Activated T-cell treated with anti-CD3 and anti-CD28 coated beads, Interleukin-2, amount 50 U/mL, for 24 hours (primary cell): ENCODE measurements at regions not wholly inside any gene's neighbourhood (a gene's known extent, or its start where the extent isn't known, plus 50 kb on each side); places are given as distances from the start of the nearest gene placed in this dataset.
"Not testable (repeated sequence)": the region's sequence is repeated elsewhere in the genome, so short reads cannot be mapped to it uniquely, and the experiment has no call there.

Experiments
- DNase-seq: peaks from one replicate; pipeline ENCODE4 v3.0.0-alpha.2; 2020
- H3K27ac Mint-ChIP-seq: 2 replicates; pipeline ENCODE4 v1.8.0; 2020; ENCODE audit warnings: mild to moderate bottlenecking, mixed read lengths
- H3K27me3 Mint-ChIP-seq: 2 replicates; pipeline ENCODE4 v1.8.0; 2020; ENCODE audit warnings: mixed read lengths
- H3K36me3 Mint-ChIP-seq: 2 replicates; pipeline ENCODE4 v1.8.0; 2020; ENCODE audit warnings: low read depth, mixed read lengths
- H3K4me1 Mint-ChIP-seq: 2 replicates; pipeline ENCODE4 v1.8.0; 2020; ENCODE audit warnings: low read depth, mixed read lengths
- H3K4me3 Mint-ChIP-seq: 2 replicates; pipeline ENCODE4 v1.8.0; 2020; ENCODE audit warnings: mild to moderate bottlenecking, moderate library complexity, mixed read lengths
- H3K9me3 Mint-ChIP-seq: 2 replicates; pipeline ENCODE4 v1.8.0; 2020; ENCODE audit warnings: mixed read lengths

- Mint-ChIP-seq H3K27me3 (no peaks in the 10 kb centered on the region), H3K27ac (no peak overlapping the region), H3K4me3 (no peak overlapping the region), H3K36me3 (no peaks in the 10 kb centered on the region), H3K9me3 (no peaks in the 10 kb centered on the region), H3K4me1 (peaks cover 25% of the 10 kb centered on the region)
- no peak for DNase-seq
Observed at GRCh38 chr13:40356011-40356410, 310.4 kb downstream of the FOXO1 start.

- H3K27ac Mint-ChIP-seq, DNase-seq, H3K9me3 Mint-ChIP-seq, H3K4me3 Mint-ChIP-seq, H3K27me3 Mint-ChIP-seq, H3K36me3 Mint-ChIP-seq: not testable (repeated sequence)
- peaks cover 25% of the 10 kb centered on the region for H3K4me1 Mint-ChIP-seq
Observed at GRCh38 chr13:40356458-40356857, 310.0 kb downstream of the FOXO1 start.

DNA sequence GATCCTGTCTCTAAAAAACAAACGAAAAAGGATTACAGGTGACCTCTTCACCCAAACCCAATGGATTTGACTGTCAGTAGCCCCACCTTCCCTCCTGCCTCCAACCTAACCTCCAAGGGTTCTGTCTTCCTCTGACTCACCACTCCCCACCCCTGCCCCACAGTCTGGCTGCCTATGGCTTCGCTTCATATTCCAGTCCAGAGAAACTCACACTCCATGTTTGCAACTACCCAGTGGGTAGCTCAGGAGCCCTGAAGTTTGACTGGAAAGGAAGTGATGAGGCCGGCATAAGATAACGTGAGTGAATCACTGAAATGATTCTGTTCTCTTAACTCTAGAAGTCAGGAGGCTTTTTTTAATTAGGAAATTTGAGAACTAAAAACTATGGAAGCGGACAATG lies 303.9 kb downstream of the FOXO1 start:
- H3K9me3 Mint-ChIP-seq, result no peaks in the 10 kb centered on the region
- no peak overlapping the region for H3K27ac Mint-ChIP-seq
- H3K4me3 Mint-ChIP-seq, result no peak overlapping the region
- no peak for DNase-seq
- peaks cover 31% of the 10 kb centered on the region for H3K4me1 Mint-ChIP-seq
- H3K27me3 Mint-ChIP-seq, result no peaks in the 10 kb centered on the region
- no peaks in the 10 kb centered on the region for H3K36me3 Mint-ChIP-seq

GRCh38 chr13:40363653-40364052 lies 302.8 kb downstream of the FOXO1 start:
- Mint-ChIP-seq H3K36me3 (no peaks in the 10 kb centered on the region), H3K27ac (peak overlapping the region; percentile 54), H3K4me3 (no peak overlapping the region)

GRCh38 chr13:40366119-40366518 lies 300.3 kb downstream of the FOXO1 start:
- no peaks in the 10 kb centered on the region for H3K27me3 Mint-ChIP-seq
- no peaks in the 10 kb centered on the region for H3K9me3 Mint-ChIP-seq
- H3K4me1 Mint-ChIP-seq, result peaks cover 49% of the 10 kb centered on the region
- no peak overlapping the region for H3K27ac Mint-ChIP-seq
- H3K36me3 Mint-ChIP-seq, result no peaks in the 10 kb centered on the region
- no peak for DNase-seq
- no peak overlapping the region for H3K4me3 Mint-ChIP-seq

More at GRCh38 chr13:40363653-40364052, 302.8 kb downstream of the FOXO1 start:
- Mint-ChIP-seq H3K27me3 (no peaks in the 10 kb centered on the region), H3K4me1 (peaks cover 32% of the 10 kb centered on the region), H3K9me3 (no peaks in the 10 kb centered on the region)
- DNase-seq, result no peak

- no peak for DNase-seq
- H3K27ac Mint-ChIP-seq, result no peak overlapping the region
- no peaks in the 10 kb centered on the region for H3K9me3 Mint-ChIP-seq
- H3K36me3 Mint-ChIP-seq, result no peaks in the 10 kb centered on the region
- no peaks in the 10 kb centered on the region for H3K27me3 Mint-ChIP-seq
- no peak overlapping the region for H3K4me3 Mint-ChIP-seq
- peaks cover 60% of the 10 kb centered on the region for H3K4me1 Mint-ChIP-seq
Observed at GRCh38 chr13:40368127-40368891, 298.1 kb downstream of the FOXO1 start.

- no peak overlapping the region for H3K4me3 Mint-ChIP-seq
- H3K9me3 Mint-ChIP-seq, result peaks cover 5% of the 10 kb centered on the region
- no peak for DNase-seq
- no peaks in the 10 kb centered on the region for H3K36me3 Mint-ChIP-seq
- peaks cover 58% of the 10 kb centered on the region for H3K4me1 Mint-ChIP-seq
- H3K27ac Mint-ChIP-seq, result no peak overlapping the region
- no peaks in the 10 kb centered on the region for H3K27me3 Mint-ChIP-seq
Observed at GRCh38 chr13:40370661-40371060, 295.8 kb downstream of the FOXO1 start.

GRCh38 chr13:40371531-40372125 lies 294.8 kb downstream of the FOXO1 start:
- Mint-ChIP-seq H3K4me1 (peaks cover 60% of the 10 kb centered on the region), H3K4me3 (no peak overlapping the region), H3K27me3 (no peaks in the 10 kb centered on the region), H3K9me3 (peaks cover 5% of the 10 kb centered on the region), H3K27ac (peak overlapping the region; percentile 36), H3K36me3 (no peaks in the 10 kb centered on the region)
- DNase-seq, result no peak

DNA sequence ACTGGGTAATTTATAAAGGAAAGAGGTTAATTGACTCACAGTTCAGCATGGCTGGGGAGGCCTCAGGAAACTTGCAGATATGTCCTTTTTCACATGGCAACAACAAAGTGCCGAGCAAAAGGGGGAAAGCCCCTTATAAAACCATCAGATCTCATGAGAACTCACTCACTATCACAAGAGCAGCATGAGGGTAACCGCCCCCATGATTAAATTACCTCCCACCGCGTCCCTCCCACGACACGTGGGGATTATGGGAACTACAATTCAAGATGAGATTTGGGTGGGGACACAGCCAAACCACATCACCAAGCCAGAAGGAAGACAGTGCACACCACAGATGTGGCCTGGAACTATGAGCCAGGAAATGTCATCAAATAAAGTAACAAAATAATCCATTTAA lies 292.8 kb downstream of the FOXO1 start:
- peak overlapping the region; percentile 80 for H3K27ac Mint-ChIP-seq
- peak overlapping the region; percentile 10 for H3K4me3 Mint-ChIP-seq

GRCh38 chr13:40375489-40376171 lies 290.8 kb downstream of the FOXO1 start:
- peaks cover 7% of the 10 kb centered on the region for H3K9me3 Mint-ChIP-seq
- peaks cover 71% of the 10 kb centered on the region for H3K4me1 Mint-ChIP-seq
- no peak overlapping the region for H3K4me3 Mint-ChIP-seq
- H3K27me3 Mint-ChIP-seq, result no peaks in the 10 kb centered on the region
- DNase-seq, result no peak
- no peak overlapping the region for H3K27ac Mint-ChIP-seq
- no peaks in the 10 kb centered on the region for H3K36me3 Mint-ChIP-seq

More for the DNA sequence above, 292.8 kb downstream of the FOXO1 start:
- not testable (repeated sequence) for H3K36me3 Mint-ChIP-seq, H3K27me3 Mint-ChIP-seq, H3K9me3 Mint-ChIP-seq
- peaks cover 75% of the 10 kb centered on the region for H3K4me1 Mint-ChIP-seq
- peak; percentile 67 for DNase-seq

DNA sequence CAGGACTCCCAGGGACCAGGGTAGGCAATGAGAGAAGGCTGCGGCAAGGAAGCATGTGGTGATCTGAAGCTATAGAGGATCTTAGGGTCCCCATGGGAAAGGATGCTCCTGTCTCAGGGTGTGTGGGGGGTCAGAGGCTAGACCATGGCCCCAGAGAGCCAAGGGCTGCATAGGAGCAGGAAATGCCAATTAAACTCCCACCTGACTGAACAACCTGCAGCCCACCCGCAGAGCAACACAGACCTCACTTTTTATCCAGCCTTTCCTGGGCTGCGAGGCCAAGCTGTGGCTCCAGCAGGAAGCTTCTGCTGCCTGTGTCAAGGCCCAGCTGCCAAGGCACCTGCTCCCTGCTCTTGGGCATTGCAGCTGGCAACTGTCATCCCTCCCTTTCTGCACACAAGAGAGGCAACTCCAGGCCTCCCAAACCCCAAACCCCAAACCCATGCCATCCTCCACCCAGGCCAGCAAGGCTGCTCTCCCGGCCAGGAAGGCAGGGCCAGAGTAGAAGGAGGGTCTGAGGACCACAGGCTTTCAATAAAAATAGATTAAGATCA lies 290.1 kb downstream of the FOXO1 start:
- peaks cover 64% of the 10 kb centered on the region for H3K4me1 Mint-ChIP-seq
- no peaks in the 10 kb centered on the region for H3K27me3 Mint-ChIP-seq
- DNase-seq, result no peak
- no peak overlapping the region for H3K4me3 Mint-ChIP-seq
- no peak overlapping the region for H3K27ac Mint-ChIP-seq
- peaks cover 7% of the 10 kb centered on the region for H3K9me3 Mint-ChIP-seq
- no peaks in the 10 kb centered on the region for H3K36me3 Mint-ChIP-seq

GRCh38 chr13:40376867-40377535 lies 289.4 kb downstream of the FOXO1 start:
- Mint-ChIP-seq H3K27me3 (no peaks in the 10 kb centered on the region), H3K27ac (no peak overlapping the region), H3K9me3 (peaks cover 7% of the 10 kb centered on the region), H3K4me1 (peaks cover 60% of the 10 kb centered on the region), H3K4me3 (no peak overlapping the region), H3K36me3 (no peaks in the 10 kb centered on the region)
- DNase-seq, result no peak

- Mint-ChIP-seq H3K9me3 (peaks cover 7% of the 10 kb centered on the region), H3K27me3 (no peaks in the 10 kb centered on the region), H3K27ac (no peak overlapping the region), H3K4me3 (no peak overlapping the region), H3K36me3 (no peaks in the 10 kb centered on the region), H3K4me1 (peaks cover 53% of the 10 kb centered on the region)
- DNase-seq, result peak; percentile 54
Observed at GRCh38 chr13:40377783-40378182, 288.7 kb downstream of the FOXO1 start.

DNA sequence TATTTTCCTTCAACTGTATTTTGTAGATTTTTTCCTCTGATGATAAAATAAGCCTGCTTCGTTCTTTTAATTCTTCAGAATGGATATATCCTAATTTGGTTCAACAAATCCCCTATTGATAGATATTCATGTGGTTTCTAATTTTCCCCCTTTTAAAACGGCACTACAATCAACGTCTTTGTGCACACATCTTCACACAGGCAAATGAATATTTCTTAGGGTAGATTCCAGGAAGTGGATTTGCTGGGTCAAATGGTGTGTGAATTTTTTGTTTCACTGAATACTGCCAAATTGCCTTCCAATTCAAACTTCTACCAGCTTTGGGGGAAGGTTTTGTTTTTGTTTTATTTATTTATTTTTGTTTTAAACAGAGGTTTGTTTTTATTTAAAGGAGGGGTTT lies 287.2 kb downstream of the FOXO1 start:
- peaks cover 2% of the 10 kb centered on the region for H3K9me3 Mint-ChIP-seq
- no peak for DNase-seq
- H3K27me3 Mint-ChIP-seq, result no peaks in the 10 kb centered on the region
- H3K36me3 Mint-ChIP-seq, result no peaks in the 10 kb centered on the region
- H3K4me1 Mint-ChIP-seq, result peaks cover 48% of the 10 kb centered on the region
- H3K27ac Mint-ChIP-seq, result no peak overlapping the region
- H3K4me3 Mint-ChIP-seq, result no peak overlapping the region
